HG02623 (cell line): ENCODE measurements at regions not wholly inside any gene's neighbourhood (a gene's known extent, or its start where the extent isn't known, plus 50 kb on each side); places are given as distances from the start of the nearest gene placed in this dataset.
A peak's percentile ranks its signal among the peaks of the same experiment; 100 is the strongest.
"Not testable (repeated sequence)": the region's sequence is repeated elsewhere in the genome, so short reads cannot be mapped to it uniquely, and the experiment has no call there.

ENCODE experiments used
- ATAC-seq: cut with Tn5 transposase; IDR thresholded peaks from one replicate; pipeline ENCODE4 v1.9.1; 2021; ENCODE audit warnings: moderate library complexity; ENCODE audit not compliant: unreplicated experiment

GRCh38 chr3:7999384-7999783 lies 502.2 kb upstream of the LMCD1 start:
- no peak for ATAC-seq

GRCh38 chr3:8001307-8001706 lies 500.3 kb upstream of the LMCD1 start:
- ATAC-seq = no peak

- ATAC-seq = no peak
Measured at GRCh38 chr3:8001712-8002111, 499.9 kb upstream of the LMCD1 start.

- no peak for ATAC-seq
Measured at GRCh38 chr3:8011902-8012301, 489.7 kb upstream of the LMCD1 start.

- no peak for ATAC-seq
Measured at GRCh38 chr3:8020047-8020841, 481.4 kb upstream of the LMCD1 start.

GRCh38 chr3:8027954-8028353 lies 473.7 kb upstream of the LMCD1 start:
- no peak for ATAC-seq

- no peak for ATAC-seq
Measured at GRCh38 chr3:8050283-8050682, 451.3 kb upstream of the LMCD1 start.

GRCh38 chr3:8052659-8053058 lies 449.0 kb upstream of the LMCD1 start:
- no peak for ATAC-seq

GRCh38 chr3:8068135-8068534 lies 433.5 kb upstream of the LMCD1 start:
- ATAC-seq = not testable (repeated sequence)

GRCh38 chr3:8069471-8069870 lies 432.2 kb upstream of the LMCD1 start:
- no peak for ATAC-seq

- ATAC-seq = no peak
Measured at GRCh38 chr3:8070011-8070410, 431.6 kb upstream of the LMCD1 start.

GRCh38 chr3:8074740-8075139 lies 426.9 kb upstream of the LMCD1 start:
- not testable (repeated sequence) for ATAC-seq

- ATAC-seq = no peak
Measured at GRCh38 chr3:8077126-8077525, 424.5 kb upstream of the LMCD1 start.

- no peak for ATAC-seq
Measured at GRCh38 chr3:8080464-8080863, 421.2 kb upstream of the LMCD1 start.

GRCh38 chr3:8085498-8085897 lies 416.1 kb upstream of the LMCD1 start:
- ATAC-seq = no peak

GRCh38 chr3:8087951-8088350 lies 413.7 kb upstream of the LMCD1 start:
- ATAC-seq = no peak

GRCh38 chr3:8094415-8094814 lies 407.2 kb upstream of the LMCD1 start:
- no peak for ATAC-seq

GRCh38 chr3:8095724-8096123 lies 405.9 kb upstream of the LMCD1 start:
- no peak for ATAC-seq

- ATAC-seq = no peak
Measured at GRCh38 chr3:8097690-8098089, 403.9 kb upstream of the LMCD1 start.

GRCh38 chr3:8103954-8104353 lies 397.7 kb upstream of the LMCD1 start:
- ATAC-seq = peak; percentile 74

- ATAC-seq = no peak
Measured at GRCh38 chr3:8106921-8107320, 394.7 kb upstream of the LMCD1 start.

GRCh38 chr3:8110966-8111798 lies 390.4 kb upstream of the LMCD1 start:
- peak; percentile 98 for ATAC-seq
